GM23248 (cell line): ENCODE measurements at regions not wholly inside any gene's neighbourhood (a gene's known extent, or its start where the extent isn't known, plus 50 kb on each side); places are given as distances from the start of the nearest gene placed in this dataset.

Source experiments
- EZH2 ChIP-seq: fragments of 200-600 bp; sonication (generic); IDR thresholded peaks from 2 replicates; pipeline ENCODE4 v1.6.1; 2018; ENCODE audit warnings: antibody characterized with exemption, mild to moderate bottlenecking; ENCODE audit not compliant: insufficient read depth, poor library complexity, severe bottlenecking
- EZH2phosphoT487 ChIP-seq: fragments of 200-600 bp; sonication (generic); IDR thresholded peaks from 2 replicates; pipeline ENCODE4 v1.6.1; 2018; ENCODE audit warnings: antibody characterized with exemption, moderate library complexity, mild to moderate bottlenecking, low read depth; ENCODE audit not compliant: insufficient read depth

DNA sequence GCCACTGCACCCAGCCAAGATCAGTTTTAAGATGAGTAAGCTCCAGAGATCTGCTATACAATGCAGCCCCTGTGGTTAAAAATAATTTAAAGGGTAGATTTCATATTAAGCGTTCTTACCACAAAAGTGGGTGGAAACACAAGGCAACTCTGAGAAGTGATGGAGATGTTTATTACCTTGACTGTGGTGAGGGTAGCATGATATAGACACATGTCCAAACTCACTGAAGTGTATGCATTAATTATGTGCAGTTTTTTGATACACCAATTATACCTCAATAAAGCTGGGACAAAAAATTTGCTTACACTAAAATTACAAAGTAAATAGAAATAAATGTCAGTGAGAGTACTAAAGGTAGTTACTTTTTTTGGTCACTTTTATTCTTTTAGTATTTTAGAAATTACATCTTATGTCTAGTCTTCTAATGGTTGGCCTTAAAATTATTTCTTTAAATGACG lies 696.5 kb downstream of the UQCRFS1 start:
- TF ChIP-seq EZH2phosphoT487 (no peak), EZH2 (no peak)
